Neutrophil (primary cell): ENCODE measurements at regions not wholly inside any gene's neighbourhood (a gene's known extent, or its start where the extent isn't known, plus 50 kb on each side); places are given as distances from the start of the nearest gene placed in this dataset.

Experiments
- H3K27ac ChIP-seq: fragments of 200-600 bp; sonication (generic); 2 replicates; pipeline ENCODE4 v1.5.1; 2016; ENCODE audit warnings: mild to moderate bottlenecking, moderate library complexity
- H3K27me3 ChIP-seq: fragments of 200-600 bp; sonication (generic); 2 replicates; pipeline ENCODE4 v1.6.0; 2016; ENCODE audit warnings: mild to moderate bottlenecking
- H3K36me3 ChIP-seq: fragments of 200-600 bp; sonication (generic); 2 replicates; pipeline ENCODE4 v1.5.1; 2017
- H3K4me1 ChIP-seq, 2 experiments: fragments of 200-600 bp in 1 of 2; sonication (generic) in 1 of 2; 1 replicate in 1 of 2; 2 replicates in 1 of 2; pipeline versions ENCODE4 v1.5.1 to v1.6.1; 2013 to 2016; ENCODE audit warnings: low read depth in 1 of 2, low read length in 1 of 2, mild to moderate bottlenecking in 1 of 2, moderate library complexity in 1 of 2; ENCODE audit not compliant: control insufficient read depth in 1 of 2, insufficient read depth in 1 of 2
- H3K4me3 ChIP-seq, 2 experiments: fragments of 200-600 bp in 1 of 2; sonication (generic) in 1 of 2; 1 replicate in 1 of 2; 2 replicates in 1 of 2; pipeline ENCODE4 v1.5.1; 2013 to 2016; ENCODE audit warnings: low read depth in 1 of 2, low read length in 1 of 2, mild to moderate bottlenecking in 1 of 2, moderate library complexity in 1 of 2
- H3K9me3 ChIP-seq: fragments of 200-600 bp; sonication (generic); 2 replicates; pipeline ENCODE4 v1.5.1; 2016
- TF ChIP-seq, protein P1 (sequence below): fragments of 200-600 bp; sonication (generic); IDR thresholded peaks from 2 replicates; pipeline ENCODE4 v1.5.1; 2016; ENCODE audit warnings: antibody characterized with exemption

DNA sequence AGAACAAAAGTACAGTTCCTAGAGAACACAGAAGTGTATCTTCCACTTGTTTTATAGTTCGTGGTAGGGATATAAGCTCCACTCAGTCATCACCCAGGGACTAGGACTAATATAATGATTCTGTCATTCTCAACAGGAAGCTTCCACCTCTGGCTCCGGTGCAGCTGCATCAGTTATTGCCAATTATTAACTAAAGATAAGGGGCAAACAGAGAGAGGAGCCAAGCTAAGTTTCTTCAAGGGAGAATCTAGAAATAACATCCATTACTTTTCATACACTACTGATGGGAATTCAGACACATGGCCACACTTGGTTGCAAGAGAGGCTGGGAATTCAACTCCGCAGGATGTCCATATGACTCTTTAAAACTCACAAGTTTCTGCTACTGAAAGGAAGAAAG is 917.9 kb downstream of the OLFM4 start:
- TF ChIP-seq, protein P1, sequence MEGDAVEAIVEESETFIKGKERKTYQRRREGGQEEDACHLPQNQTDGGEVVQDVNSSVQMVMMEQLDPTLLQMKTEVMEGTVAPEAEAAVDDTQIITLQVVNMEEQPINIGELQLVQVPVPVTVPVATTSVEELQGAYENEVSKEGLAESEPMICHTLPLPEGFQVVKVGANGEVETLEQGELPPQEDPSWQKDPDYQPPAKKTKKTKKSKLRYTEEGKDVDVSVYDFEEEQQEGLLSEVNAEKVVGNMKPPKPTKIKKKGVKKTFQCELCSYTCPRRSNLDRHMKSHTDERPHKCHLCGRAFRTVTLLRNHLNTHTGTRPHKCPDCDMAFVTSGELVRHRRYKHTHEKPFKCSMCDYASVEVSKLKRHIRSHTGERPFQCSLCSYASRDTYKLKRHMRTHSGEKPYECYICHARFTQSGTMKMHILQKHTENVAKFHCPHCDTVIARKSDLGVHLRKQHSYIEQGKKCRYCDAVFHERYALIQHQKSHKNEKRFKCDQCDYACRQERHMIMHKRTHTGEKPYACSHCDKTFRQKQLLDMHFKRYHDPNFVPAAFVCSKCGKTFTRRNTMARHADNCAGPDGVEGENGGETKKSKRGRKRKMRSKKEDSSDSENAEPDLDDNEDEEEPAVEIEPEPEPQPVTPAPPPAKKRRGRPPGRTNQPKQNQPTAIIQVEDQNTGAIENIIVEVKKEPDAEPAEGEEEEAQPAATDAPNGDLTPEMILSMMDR: no peak
- Histone ChIP-seq H3K4me1 (no peaks in the 10 kb centered on the region), H3K36me3 (no peaks in the 10 kb centered on the region), H3K9me3 (no peaks in the 10 kb centered on the region), H3K27ac (no peak overlapping the region), H3K27me3 (no peaks in the 10 kb centered on the region), H3K4me3 (no peak overlapping the region)

DNA sequence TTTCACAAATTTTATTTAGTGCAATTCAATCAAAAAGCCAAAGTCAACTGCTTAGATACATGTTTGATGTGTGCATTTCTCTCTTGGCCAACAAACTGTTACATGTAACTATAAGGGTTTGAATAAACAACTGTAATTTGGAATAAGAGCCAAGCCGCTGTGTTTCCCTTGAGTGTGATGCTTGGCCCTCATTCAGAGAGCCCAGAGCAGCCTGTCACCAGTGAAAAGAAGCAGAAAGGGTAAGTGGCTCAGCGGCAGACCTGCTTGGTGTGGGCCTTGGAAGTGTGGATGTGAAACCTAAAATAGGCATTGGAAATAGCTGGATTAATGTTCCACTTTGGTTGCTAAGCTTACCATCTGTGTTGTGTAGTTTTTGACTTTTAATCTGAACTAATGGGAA is 924.6 kb downstream of the OLFM4 start:
- H3K27me3 ChIP-seq: no peaks in the 10 kb centered on the region
- H3K36me3 ChIP-seq: no peaks in the 10 kb centered on the region
- no peak overlapping the region for H3K4me3 ChIP-seq
- TF ChIP-seq, protein P1: no peak
- no peaks in the 10 kb centered on the region for H3K4me1 ChIP-seq
- no peak overlapping the region for H3K27ac ChIP-seq
- H3K9me3 ChIP-seq: no peaks in the 10 kb centered on the region
